ENCODE measurements at regions not wholly inside any gene's neighbourhood (a gene's known extent, or its start where the extent isn't known, plus 50 kb on each side); places are given as distances from the start of the nearest gene placed in this dataset.

DNA sequence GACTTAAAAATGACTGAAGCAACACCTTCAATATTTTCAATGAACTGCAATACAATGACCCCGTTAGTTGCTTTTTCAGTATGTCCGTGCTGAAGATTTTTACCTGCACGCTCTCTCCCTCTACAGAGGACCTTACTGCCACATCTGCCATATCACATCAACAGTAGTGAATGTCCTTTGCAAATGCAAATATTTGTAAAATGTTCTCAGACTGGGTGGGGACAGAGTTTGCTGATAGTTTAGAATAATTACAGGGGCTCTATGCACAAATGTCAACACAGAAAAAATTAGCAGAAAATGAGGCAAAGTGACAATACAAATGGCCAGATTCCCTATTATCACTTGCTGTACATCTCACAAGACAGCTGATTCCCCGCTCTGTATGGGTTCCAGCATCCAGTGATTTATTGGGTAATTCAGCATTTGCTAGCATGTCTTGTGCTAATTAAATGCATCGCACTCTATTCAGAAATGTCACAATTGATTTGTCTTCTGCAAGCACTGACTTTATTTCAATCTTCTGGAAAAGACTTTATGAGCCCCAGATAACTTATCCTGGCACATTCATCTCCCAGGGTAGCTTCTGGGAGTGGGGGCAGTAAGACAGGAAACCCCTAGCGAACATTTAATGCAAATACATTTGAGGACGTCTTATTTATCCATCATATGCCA lies 69.1 kb upstream of the PTER start:
- DNase-seq, result no peak

DNA sequence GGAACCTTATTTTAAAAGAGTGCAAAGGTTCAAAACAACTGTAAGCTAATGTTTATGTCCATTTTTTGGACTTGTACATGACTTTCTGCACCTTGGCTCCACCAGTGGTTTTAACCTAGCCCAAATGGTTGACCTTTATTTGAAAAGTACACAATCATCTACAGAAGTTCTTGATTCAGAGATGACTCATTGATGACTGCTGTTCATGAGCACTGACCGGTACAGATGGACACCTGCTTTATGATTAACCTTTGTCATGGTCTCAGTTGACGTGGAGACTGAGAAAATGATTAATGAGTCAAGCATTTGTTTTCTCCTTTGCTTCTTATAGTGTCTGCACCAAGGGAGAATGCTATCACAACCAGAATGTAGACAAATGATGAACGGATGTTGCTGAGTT lies 55.7 kb upstream of the PTER start:
- no peak for DNase-seq

DNA sequence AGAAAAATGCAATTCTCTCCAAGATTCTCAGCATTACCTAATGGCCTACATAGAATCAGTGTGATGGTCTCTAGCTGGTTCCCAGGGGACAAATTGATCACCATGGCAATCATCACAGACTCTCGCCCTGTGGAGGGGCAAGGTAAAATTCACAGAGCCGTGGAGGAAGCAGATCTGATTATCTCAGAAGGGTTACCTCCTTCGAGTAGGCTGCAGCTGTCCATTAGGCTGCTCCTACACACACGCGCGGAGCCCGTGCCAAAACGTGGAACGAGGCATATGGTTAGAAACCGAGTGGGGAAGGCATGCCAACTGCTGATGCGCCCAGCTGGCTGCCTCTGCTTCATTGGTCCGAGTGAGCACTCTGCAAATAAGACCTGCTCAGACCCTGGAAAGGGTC lies 52.8 kb upstream of the PTER start:
- DNase-seq, result no peak

DNA sequence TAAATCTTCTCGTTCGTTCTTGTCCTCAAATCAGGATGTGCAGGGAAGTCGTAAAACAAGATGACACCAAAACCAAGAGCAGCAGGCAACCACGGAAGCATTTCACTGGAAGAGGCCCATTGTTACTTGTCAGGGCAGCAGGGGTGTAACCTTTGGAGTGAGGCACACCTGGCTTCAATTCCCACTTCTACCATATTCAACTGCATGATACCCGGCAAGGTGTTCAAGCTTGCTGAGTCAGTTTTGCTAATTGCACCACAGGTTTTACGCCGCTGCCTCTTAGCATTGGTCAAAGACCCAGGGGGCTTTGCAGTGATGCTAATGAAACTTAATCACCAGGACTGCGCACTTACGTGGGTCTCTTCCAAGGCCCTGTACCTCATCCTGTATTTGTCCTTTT lies 50.0 kb upstream of the PTER start:
- no peak for DNase-seq

Measured in activated CD4-positive, alpha-beta T cell treated with anti-CD3 and anti-CD28 coated beads, Interleukin-2, amount 50 U/mL, for 16 hours (primary cell).